ENCODE measurements at regions not wholly inside any gene's neighbourhood (a gene's known extent, or its start where the extent isn't known, plus 50 kb on each side); places are given as distances from the start of the nearest gene placed in this dataset.

DNA sequence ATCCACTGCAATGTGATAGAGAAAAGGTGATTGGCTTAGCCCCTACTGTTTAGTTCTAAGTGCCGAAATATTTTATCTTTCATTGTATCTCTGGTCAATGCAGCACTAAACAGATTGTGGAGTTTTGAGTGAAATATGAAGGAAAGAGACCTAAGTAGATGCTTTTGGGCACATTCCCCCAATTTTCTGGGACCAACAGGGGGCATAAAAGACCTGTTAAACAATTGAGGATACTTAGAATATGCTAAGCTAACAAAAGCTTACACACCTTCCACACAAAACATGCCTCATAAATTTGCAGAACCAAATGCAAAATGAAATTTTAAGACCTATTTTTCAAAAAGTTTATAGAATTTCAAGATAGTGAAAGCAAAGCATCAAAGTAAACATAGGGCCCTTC is 746.9 kb downstream of the TBC1D32 start:
- H4K20me1 ChIP-seq (ENCODE audit: insufficient read depth): no peaks in the 10 kb centered on the region
- no peak overlapping the region for H3K4me3 ChIP-seq (IDR thresholded peaks at IDR 0.05; ENCODE audit: insufficient read depth, low read depth, low read length)

DNA sequence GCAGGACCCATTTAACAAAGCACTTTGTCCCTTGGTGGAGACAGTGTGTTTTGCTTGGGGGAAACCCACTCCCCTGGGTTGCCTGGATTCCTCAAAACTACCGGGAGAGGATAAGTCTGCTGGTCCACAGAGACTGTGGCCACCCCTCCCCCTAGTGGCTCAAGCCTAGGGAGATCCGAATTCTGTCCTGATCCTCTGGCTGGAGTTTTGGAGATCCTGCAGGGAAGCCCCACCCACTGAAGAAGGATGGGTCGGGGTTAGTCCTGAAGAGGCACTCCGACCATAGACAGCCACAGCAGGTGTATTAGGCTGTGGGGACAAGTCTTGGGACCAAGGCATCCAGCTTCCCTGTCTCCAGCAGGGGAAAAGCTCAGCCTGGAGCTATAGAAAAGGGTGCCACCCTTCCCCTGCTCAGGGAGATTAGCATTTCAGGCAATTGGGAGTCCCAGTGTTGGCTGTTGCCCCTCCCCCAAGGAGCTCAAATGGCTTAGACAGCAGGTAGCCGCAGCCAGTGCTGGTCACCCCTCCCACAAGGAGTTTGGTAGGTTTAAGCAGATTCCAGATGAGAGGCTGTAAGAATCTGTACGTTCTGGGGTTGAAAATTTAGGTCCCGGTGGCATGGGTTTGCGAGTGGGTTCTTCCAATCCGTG is 750.0 kb downstream of the TBC1D32 start:
- Histone ChIP-seq H3K27ac (no peak overlapping the region), H3K4me2 (no peak overlapping the region), H4K20me1 (ENCODE audit: insufficient read depth) (no peaks in the 10 kb centered on the region), H2AFZ (ENCODE audit: low read depth) (no peak overlapping the region), H3K36me3 (ENCODE audit: insufficient read depth) (no peaks in the 10 kb centered on the region), H3K27me3 (ENCODE audit: insufficient read depth, low read depth) (no peaks in the 10 kb centered on the region), H3K9ac (no peak overlapping the region), H3K4me3 (IDR thresholded peaks at IDR 0.05; ENCODE audit: insufficient read depth, low read depth, low read length) (no peak overlapping the region), H3K79me2 (ENCODE audit: insufficient read depth, low read depth) (no peaks in the 10 kb centered on the region), H3K4me1 (ENCODE audit: low read depth, poor library complexity, severe bottlenecking) (no peaks in the 10 kb centered on the region)
- TF ChIP-seq, protein P1, sequence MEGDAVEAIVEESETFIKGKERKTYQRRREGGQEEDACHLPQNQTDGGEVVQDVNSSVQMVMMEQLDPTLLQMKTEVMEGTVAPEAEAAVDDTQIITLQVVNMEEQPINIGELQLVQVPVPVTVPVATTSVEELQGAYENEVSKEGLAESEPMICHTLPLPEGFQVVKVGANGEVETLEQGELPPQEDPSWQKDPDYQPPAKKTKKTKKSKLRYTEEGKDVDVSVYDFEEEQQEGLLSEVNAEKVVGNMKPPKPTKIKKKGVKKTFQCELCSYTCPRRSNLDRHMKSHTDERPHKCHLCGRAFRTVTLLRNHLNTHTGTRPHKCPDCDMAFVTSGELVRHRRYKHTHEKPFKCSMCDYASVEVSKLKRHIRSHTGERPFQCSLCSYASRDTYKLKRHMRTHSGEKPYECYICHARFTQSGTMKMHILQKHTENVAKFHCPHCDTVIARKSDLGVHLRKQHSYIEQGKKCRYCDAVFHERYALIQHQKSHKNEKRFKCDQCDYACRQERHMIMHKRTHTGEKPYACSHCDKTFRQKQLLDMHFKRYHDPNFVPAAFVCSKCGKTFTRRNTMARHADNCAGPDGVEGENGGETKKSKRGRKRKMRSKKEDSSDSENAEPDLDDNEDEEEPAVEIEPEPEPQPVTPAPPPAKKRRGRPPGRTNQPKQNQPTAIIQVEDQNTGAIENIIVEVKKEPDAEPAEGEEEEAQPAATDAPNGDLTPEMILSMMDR (conservative IDR thresholded peaks at IDR 0.05; ENCODE audit: low read depth, low read length): no peak

More for the DNA sequence above, 746.9 kb downstream of the TBC1D32 start:
- Histone ChIP-seq H2AFZ (ENCODE audit: low read depth) (no peak overlapping the region), H3K4me1 (ENCODE audit: low read depth, poor library complexity, severe bottlenecking) (no peaks in the 10 kb centered on the region), H3K27ac (no peak overlapping the region), H3K4me2 (no peak overlapping the region), H3K27me3 (ENCODE audit: insufficient read depth, low read depth) (no peaks in the 10 kb centered on the region), H3K9ac (no peak overlapping the region), H3K79me2 (ENCODE audit: insufficient read depth, low read depth) (no peaks in the 10 kb centered on the region), H3K36me3 (ENCODE audit: insufficient read depth) (no peaks in the 10 kb centered on the region)
- TF ChIP-seq, protein P1 (conservative IDR thresholded peaks at IDR 0.05; ENCODE audit: low read depth, low read length): no peak

DNA sequence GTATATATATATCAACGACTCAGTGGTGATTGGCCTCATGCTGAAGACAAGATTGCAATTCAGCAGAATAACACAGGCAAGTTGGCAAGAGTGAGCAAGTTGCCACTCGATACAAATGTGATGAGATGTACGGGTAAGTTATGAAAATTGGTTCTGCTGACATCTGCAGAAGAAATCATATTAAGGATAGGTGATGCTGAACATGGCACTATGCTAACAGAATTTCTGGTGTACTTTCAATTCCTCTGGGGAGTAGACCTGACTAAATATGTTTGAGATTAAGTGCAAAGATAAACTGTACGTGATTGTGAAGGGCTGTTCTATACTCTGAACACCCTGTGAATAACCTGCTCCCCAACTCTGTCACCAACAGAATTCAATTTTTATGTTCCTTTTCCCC is 758.2 kb downstream of the TBC1D32 start:
- H3K4me3 ChIP-seq (IDR thresholded peaks at IDR 0.05; ENCODE audit: insufficient read depth, low read depth, low read length): no peak overlapping the region
- H4K20me1 ChIP-seq (ENCODE audit: insufficient read depth): no peaks in the 10 kb centered on the region
- H3K27me3 ChIP-seq (ENCODE audit: insufficient read depth, low read depth): no peaks in the 10 kb centered on the region
- no peaks in the 10 kb centered on the region for H3K36me3 ChIP-seq (ENCODE audit: insufficient read depth)
- no peak overlapping the region for H3K27ac ChIP-seq
- TF ChIP-seq, protein P1 (conservative IDR thresholded peaks at IDR 0.05; ENCODE audit: low read depth, low read length): no peak
- H3K9ac ChIP-seq: no peak overlapping the region
- no peaks in the 10 kb centered on the region for H3K4me1 ChIP-seq (ENCODE audit: low read depth, poor library complexity, severe bottlenecking)
- no peaks in the 10 kb centered on the region for H3K79me2 ChIP-seq (ENCODE audit: insufficient read depth, low read depth)
- H2AFZ ChIP-seq (ENCODE audit: low read depth): no peak overlapping the region
- H3K4me2 ChIP-seq: no peak overlapping the region

DNA sequence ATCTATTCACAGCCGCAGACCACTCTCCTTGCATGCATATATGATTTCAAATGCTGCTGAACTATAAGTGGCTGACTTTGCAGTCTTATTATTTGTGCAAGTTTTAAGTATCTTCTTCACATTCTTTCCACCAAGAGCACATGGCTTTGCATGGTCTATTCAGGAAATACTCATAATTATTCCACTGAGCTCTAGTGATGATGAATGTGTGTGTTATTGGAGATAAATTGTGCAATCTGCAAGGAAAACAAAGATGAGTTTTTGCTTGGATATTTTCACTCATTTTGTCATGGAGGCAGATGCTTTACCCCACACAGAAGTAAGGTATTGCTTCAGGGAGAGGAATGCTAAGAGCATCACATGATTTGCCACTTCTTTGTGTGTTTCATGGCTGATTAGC is 764.6 kb downstream of the TBC1D32 start:
- TF ChIP-seq, protein P1 (conservative IDR thresholded peaks at IDR 0.05; ENCODE audit: low read depth, low read length): no peak
- Histone ChIP-seq H2AFZ (ENCODE audit: low read depth) (no peak overlapping the region), H3K4me3 (IDR thresholded peaks at IDR 0.05; ENCODE audit: insufficient read depth, low read depth, low read length) (no peak overlapping the region), H3K4me1 (ENCODE audit: low read depth, poor library complexity, severe bottlenecking) (no peaks in the 10 kb centered on the region), H3K79me2 (ENCODE audit: insufficient read depth, low read depth) (no peaks in the 10 kb centered on the region), H3K9ac (no peak overlapping the region), H3K36me3 (ENCODE audit: insufficient read depth) (no peaks in the 10 kb centered on the region), H4K20me1 (ENCODE audit: insufficient read depth) (no peaks in the 10 kb centered on the region), H3K27ac (no peak overlapping the region), H3K4me2 (no peak overlapping the region), H3K27me3 (ENCODE audit: insufficient read depth, low read depth) (no peaks in the 10 kb centered on the region)

All from KMS-11 (cell line).